Psoas muscle (tissue), 7 donors: ENCODE measurements at regions not wholly inside any gene's neighbourhood (a gene's known extent, or its start where the extent isn't known, plus 50 kb on each side); places are given as distances from the start of the nearest gene placed in this dataset.

ENCODE experiments used
- ATAC-seq, 4 donors: fragments of 200-7000 bp; cut with Tn5 transposase; one replicate each; pipeline ENCODE4 v1.9.1; 2020; ENCODE audit warnings: moderate library complexity in 3 of 4, mild to moderate bottlenecking in 2 of 4
- DNase-seq, 2 donors: peaks; one replicate each; pipeline ENCODE4 v3.0.0-alpha.2; 2020
- H3K27ac ChIP-seq: fragments of 200-600 bp; one replicate; pipeline ENCODE4 v1.8.0; 2022
- H3K27me3 ChIP-seq, 3 donors: fragments of 200-600 bp in 1 of 3; one replicate each; pipeline versions ENCODE4 v1.6.1 to v1.8.0; 2013 to 2022; ENCODE audit warnings: low read length in 2 of 3, mild to moderate bottlenecking in 2 of 3, moderate library complexity in 1 of 3; ENCODE audit not compliant: insufficient read depth in 3 of 3
- H3K36me3 ChIP-seq, 2 donors: fragments of 200-600 bp in 1 of 2; one replicate each; pipeline versions ENCODE4 v1.6.1 to v1.8.0; 2013 to 2022; ENCODE audit warnings: low read depth in 1 of 2, mild to moderate bottlenecking in 1 of 2, moderate library complexity in 1 of 2; ENCODE audit not compliant: insufficient read depth in 1 of 2
- H3K4me1 ChIP-seq: fragments of 200-600 bp; one replicate; pipeline ENCODE4 v1.8.0; 2022
- H3K4me3 ChIP-seq: fragments of 200-600 bp; one replicate; pipeline ENCODE4 v1.8.0; 2022; ENCODE audit warnings: mild to moderate bottlenecking
- H3K9me3 ChIP-seq: fragments of 200-600 bp; one replicate; pipeline ENCODE4 v1.8.0; 2022
- CTCF ChIP-seq: fragments of 200-600 bp; IDR thresholded peaks from one replicate; pipeline ENCODE4 v1.8.0; 2022; ENCODE audit warnings: antibody characterized with exemption
- WGBS, 3 donors: extraction: QIAGEN DNeasy Blood & Tissue Kit; methylation state at CpG; one replicate each; pipeline versions ENCODE4 v1.1.6 to v1.1.7; 2013; 5-methylcytosine and 5-hydroxymethylcytosine counted together
- intact Hi-C, 2 donors: fragments of 100-400 bp; cut with DNase I; formaldehyde crosslinking; loops; one replicate each; pipeline versions ENCODE4 v1.11.0 to v1.14.2; 2022
- donor health status: healthy with polysubstance abuse.
- donor health status: DM: no; HTN: no; CAD: no; lungs with moderate emphysema.
- donor health status: Bipolar disorder and iron deficiency.
- donor health status: healthy.
- donor health status: DM: yes; HTN: yes; CAD: no.
- donor health status: DM: no; HTN: no; CAD: no.
- donor health status: DM: yes; HTN: yes; CAD: no.

- H3K9me3 ChIP-seq = no peaks in the 10 kb centered on the region
- no peak for TF ChIP-seq CTCF
- H3K36me3 ChIP-seq = no peaks in the 10 kb centered on the region
- ATAC-seq = no peak
- H3K27ac ChIP-seq = no peak overlapping the region
- WGBS, 3 donors = 78 to 83% (median 79%) methylated on average over 8 of the region's 8 CpGs
- intact Hi-C loops = no loop called here
- no peaks in the 10 kb centered on the region for H3K4me1 ChIP-seq
- no peak overlapping the region for H3K4me3 ChIP-seq
- DNase-seq = no peak
- H3K27me3 ChIP-seq = peaks cover 0 to 12% (median 5%) of the 10 kb centered on the region in 3 donors
These were observed 89.2 kb downstream of the RIPK4 start for GRCh38 chr21:41677671-41678015.

DNA sequence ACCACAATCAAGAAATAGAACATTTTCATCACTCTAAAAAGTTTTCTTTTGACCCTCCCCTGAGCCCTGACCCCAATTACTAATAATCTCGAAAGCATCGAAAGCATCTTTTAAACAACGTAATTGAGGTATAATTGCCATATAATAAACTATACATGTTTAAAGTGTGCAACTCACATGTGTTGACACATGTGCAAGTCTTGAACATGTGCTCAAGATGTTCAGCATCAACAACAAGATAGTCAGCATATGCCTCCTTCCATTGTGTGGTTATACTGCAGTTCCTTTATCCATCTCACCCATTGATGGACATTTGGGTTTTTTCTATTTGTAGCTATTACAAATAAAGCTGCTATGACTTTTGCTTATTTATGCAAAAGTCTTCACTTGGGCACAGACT lies 90.7 kb downstream of the RIPK4 start:
- no peaks in the 10 kb centered on the region for H3K36me3 ChIP-seq
- TF ChIP-seq CTCF = no peak
- H3K4me3 ChIP-seq = no peak overlapping the region
- no peak overlapping the region for H3K27ac ChIP-seq
- peaks cover 0 to 8% (median 4%) of the 10 kb centered on the region in 3 donors for H3K27me3 ChIP-seq
- WGBS, 3 donors = 89 to 93% (median 92%) methylated on average over 3 of the region's 3 CpGs
- no peaks in the 10 kb centered on the region for H3K4me1 ChIP-seq
- ATAC-seq (no peak), DNase-seq (no peak)
- intact Hi-C loops = no loop called here
- H3K9me3 ChIP-seq = no peaks in the 10 kb centered on the region

DNA sequence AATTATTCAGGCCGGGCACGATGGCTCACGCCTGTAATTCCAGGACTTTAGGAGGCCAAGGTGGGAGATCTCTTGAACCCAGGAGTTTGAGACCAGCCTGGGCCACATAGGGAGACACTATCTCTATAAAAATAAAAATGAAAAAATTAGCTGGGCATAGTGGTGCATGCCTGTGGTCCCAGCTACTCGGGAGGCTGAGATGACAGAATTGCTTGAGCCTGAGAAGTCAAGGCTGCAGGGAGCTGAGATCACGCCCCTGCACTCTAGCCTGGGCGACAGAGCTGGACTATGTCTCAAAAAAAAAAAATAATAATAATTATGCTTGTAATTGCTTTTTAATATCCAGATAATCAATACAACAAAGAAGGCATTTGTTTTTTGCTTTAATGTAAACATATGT lies 91.3 kb downstream of the RIPK4 start:
- no peak for TF ChIP-seq CTCF
- Histone ChIP-seq H3K27ac (no peak overlapping the region), H3K9me3 (no peaks in the 10 kb centered on the region), H3K4me1 (no peaks in the 10 kb centered on the region), H3K27me3 (peaks cover 0 to 8% (median 3%) of the 10 kb centered on the region in 3 donors), H3K4me3 (no peak overlapping the region), H3K36me3 (no peaks in the 10 kb centered on the region)
- DNase-seq (no peak), ATAC-seq (no peak)
- WGBS, 3 donors = 67 to 82% (median 81%) methylated on average over 6 of the region's 6 CpGs
- intact Hi-C loops = no loop called here

DNA sequence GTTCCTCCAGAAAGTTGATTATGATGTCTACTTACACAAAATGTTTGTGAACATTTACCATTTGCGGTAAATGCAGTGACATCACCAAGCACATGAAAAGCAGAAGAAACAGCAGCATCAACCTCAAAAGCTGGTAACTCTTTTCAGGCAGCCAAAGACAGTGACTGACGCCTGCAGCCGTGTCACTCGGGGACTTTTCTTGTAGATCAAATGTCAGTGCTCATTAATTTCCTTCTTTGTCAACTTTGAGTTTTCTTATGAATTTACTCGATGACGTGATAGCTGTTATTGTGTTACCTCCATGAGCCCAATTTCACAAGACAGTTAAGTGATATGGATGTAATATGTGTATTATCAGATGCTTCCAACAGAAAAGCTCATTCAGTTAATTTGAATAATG lies 92.5 kb downstream of the RIPK4 start:
- DNase-seq = no peak
- peaks cover 0 to 8% (median 3%) of the 10 kb centered on the region in 3 donors for H3K27me3 ChIP-seq
- no peaks in the 10 kb centered on the region for H3K36me3 ChIP-seq
- no peak for TF ChIP-seq CTCF
- no peak overlapping the region for H3K27ac ChIP-seq
- 37 to 54% (median 51%) methylated on average over 6 of the region's 6 CpGs for WGBS, 3 donors
- intact Hi-C loops = no loop called here
- no peaks in the 10 kb centered on the region for H3K4me1 ChIP-seq
- H3K4me3 ChIP-seq = no peak overlapping the region
- ATAC-seq = no peak
- no peaks in the 10 kb centered on the region for H3K9me3 ChIP-seq

DNA sequence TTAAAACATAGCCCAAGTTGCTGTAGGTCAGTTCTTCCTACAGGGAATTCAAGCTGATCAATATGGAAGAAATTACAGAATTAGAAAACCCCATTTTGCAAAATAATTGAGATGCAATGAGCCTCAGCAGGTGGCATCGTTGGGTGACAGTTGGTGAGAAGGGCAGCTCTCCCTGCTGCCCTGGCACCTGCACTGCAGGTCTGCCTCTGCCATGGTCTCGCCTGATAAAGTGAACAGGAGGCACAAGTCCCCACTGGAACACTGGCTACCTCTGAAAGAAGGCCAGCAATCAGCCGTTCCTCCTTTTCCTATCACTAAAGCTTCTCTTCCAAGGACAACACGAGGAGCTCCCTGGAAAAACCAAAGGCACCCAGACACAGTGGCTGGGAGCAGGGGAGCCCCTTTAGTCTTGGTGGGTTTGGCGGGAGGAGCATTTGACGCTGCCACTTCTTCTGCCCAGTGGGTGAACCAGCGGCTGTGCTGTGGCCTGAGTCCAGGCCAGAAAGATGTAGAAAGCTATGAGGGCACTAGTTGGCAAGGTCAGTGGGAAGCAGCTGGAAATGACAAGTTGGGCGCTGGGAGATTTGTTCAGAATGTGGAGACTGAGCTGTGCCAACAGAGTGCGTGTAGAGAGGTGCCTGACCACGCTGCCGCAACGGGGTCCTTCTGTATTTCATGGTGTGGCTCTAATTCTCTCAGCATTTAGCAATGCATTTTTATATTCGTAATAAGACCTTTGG lies 93.1 kb downstream of the RIPK4 start:
- H3K27me3 ChIP-seq = peaks cover 0 to 11% (median 3%) of the 10 kb centered on the region in 3 donors
- no peak for DNase-seq
- H3K4me1 ChIP-seq = no peaks in the 10 kb centered on the region
- H3K36me3 ChIP-seq = no peaks in the 10 kb centered on the region
- ATAC-seq = peak in 3 of 4 donors; percentile 27 to 36 (median 36)
- H3K27ac ChIP-seq = no peak overlapping the region
- WGBS, 3 donors = 24 to 37% (median 30%) methylated on average over 13 of the region's 13 CpGs
- intact Hi-C loops = no loop called here
- H3K9me3 ChIP-seq = no peaks in the 10 kb centered on the region
- no peak for TF ChIP-seq CTCF
- H3K4me3 ChIP-seq = no peak overlapping the region
